H9 (cell line): ENCODE measurements at regions not wholly inside any gene's neighbourhood (a gene's known extent, or its start where the extent isn't known, plus 50 kb on each side); places are given as distances from the start of the nearest gene placed in this dataset.

Experiments
- DNase-seq: peaks from one replicate; pipeline ENCODE4 v3.0.0-alpha.2; 2017
- H2AFZ ChIP-seq: one replicate; pipeline ENCODE4 v1.6.1; 2013; ENCODE audit warnings: mild to moderate bottlenecking, low read length, control low read depth, moderate library complexity
- H2AK5ac ChIP-seq: 2 replicates; pipeline ENCODE4 v1.6.1; 2013; ENCODE audit warnings: low read length, control low read depth, mixed read lengths; ENCODE audit not compliant: insufficient read length
- H2BK120ac ChIP-seq: one replicate; pipeline ENCODE4 v1.6.1; 2013; ENCODE audit warnings: low read depth, mild to moderate bottlenecking, low read length, control low read depth, inconsistent platforms; ENCODE audit not compliant: poor library complexity, severe bottlenecking
- H2BK12ac ChIP-seq: 2 replicates; pipeline ENCODE4 v1.6.1; 2013; ENCODE audit warnings: low read length, control low read depth, mixed read lengths, low read depth; ENCODE audit not compliant: insufficient read length
- H2BK15ac ChIP-seq: 2 replicates; pipeline ENCODE4 v1.6.1; 2013; ENCODE audit warnings: low read depth, low read length, control low read depth
- H2BK20ac ChIP-seq: one replicate; pipeline ENCODE4 v1.6.1; 2013; ENCODE audit warnings: low read depth, mild to moderate bottlenecking, low read length, control low read depth, inconsistent platforms; ENCODE audit not compliant: poor library complexity, severe bottlenecking
- H2BK5ac ChIP-seq: 2 replicates; pipeline ENCODE4 v1.6.1; 2013; ENCODE audit warnings: low read length, control low read depth, mixed read lengths; ENCODE audit not compliant: insufficient read length
- H3K14ac ChIP-seq: 2 replicates; pipeline ENCODE4 v1.6.1; 2013; ENCODE audit warnings: low read length, control low read depth; ENCODE audit not compliant: insufficient read depth
- H3K18ac ChIP-seq: 2 replicates; pipeline ENCODE4 v1.6.1; 2013; ENCODE audit warnings: low read depth, mild to moderate bottlenecking, mixed read lengths, low read length, control low read depth; ENCODE audit not compliant: insufficient read length
- H3K23ac ChIP-seq: 2 replicates; pipeline ENCODE4 v1.6.1; 2013; ENCODE audit warnings: low read length, control low read depth, mixed read lengths, low read depth; ENCODE audit not compliant: insufficient read length
- H3K23me2 ChIP-seq: 2 replicates; pipeline ENCODE4 v1.6.1; 2013; ENCODE audit warnings: low read depth, mild to moderate bottlenecking, mixed read lengths, low read length, control low read depth; ENCODE audit not compliant: insufficient read length, poor library complexity, severe bottlenecking
- H3K27ac ChIP-seq: 2 replicates; pipeline ENCODE4 v1.5.1; 2013; ENCODE audit warnings: low read length, control low read depth, mixed read lengths, low read depth; ENCODE audit not compliant: insufficient read length
- H3K27me3 ChIP-seq: 2 replicates; pipeline ENCODE4 v1.6.1; 2013; ENCODE audit warnings: low read length, control low read depth, inconsistent platforms; ENCODE audit not compliant: insufficient read depth
- H3K4ac ChIP-seq: 2 replicates; pipeline ENCODE4 v1.6.1; 2013; ENCODE audit warnings: low read depth, mild to moderate bottlenecking, control low read depth, inconsistent platforms, low read length, moderate library complexity
- H3K4me1 ChIP-seq: 2 replicates; pipeline ENCODE4 v1.6.1; 2013; ENCODE audit warnings: low read length, control low read depth, inconsistent platforms; ENCODE audit not compliant: insufficient read depth
- H3K4me2 ChIP-seq: 2 replicates; pipeline ENCODE4 v1.6.1; 2013; ENCODE audit warnings: low read length, control low read depth, mixed read lengths; ENCODE audit not compliant: insufficient read length, insufficient read depth
- H3K56ac ChIP-seq: 2 replicates; pipeline ENCODE4 v1.6.1; 2013; ENCODE audit warnings: low read depth, mild to moderate bottlenecking, mixed read lengths, low read length, control low read depth; ENCODE audit not compliant: insufficient read length
- H3K79me1 ChIP-seq: 2 replicates; pipeline ENCODE4 v1.6.1; 2013; ENCODE audit warnings: low read depth, mild to moderate bottlenecking, moderate library complexity, low read length, control low read depth, inconsistent platforms; ENCODE audit not compliant: insufficient read depth, poor library complexity, severe bottlenecking
- H3K79me2 ChIP-seq: 2 replicates; pipeline ENCODE4 v1.6.1; 2013; ENCODE audit warnings: low read length, control low read depth, inconsistent platforms; ENCODE audit not compliant: insufficient read depth
- H3K9ac ChIP-seq: 2 replicates; pipeline ENCODE4 v1.6.1; 2013; ENCODE audit warnings: low read length, control low read depth, mixed read lengths; ENCODE audit not compliant: insufficient read length; ENCODE audit errors: extremely low read depth
- H3K9me3 ChIP-seq: one replicate; pipeline ENCODE4 v1.6.1; 2013; ENCODE audit warnings: low read depth, low read length, inconsistent platforms; ENCODE audit not compliant: control insufficient read depth
- H3T11ph ChIP-seq: one replicate; pipeline ENCODE4 v1.6.1; 2013; ENCODE audit warnings: mild to moderate bottlenecking, low read length, control low read depth, inconsistent platforms
- H4K20me1 ChIP-seq: one replicate; pipeline ENCODE4 v1.6.1; 2013; ENCODE audit not compliant: control insufficient read depth, insufficient read length, insufficient read depth
- H4K5ac ChIP-seq: 2 replicates; pipeline ENCODE4 v1.6.1; 2013; ENCODE audit warnings: low read depth, mild to moderate bottlenecking, mixed read lengths, low read length, control low read depth; ENCODE audit not compliant: insufficient read length
- H4K8ac ChIP-seq: replicated peaks from 2 replicates; pipeline ENCODE4 v1.6.1; 2013; ENCODE audit warnings: low read length, control low read depth, mixed read lengths, low read depth; ENCODE audit not compliant: insufficient read length
- H4K91ac ChIP-seq: 2 replicates; pipeline ENCODE4 v1.6.1; 2013; ENCODE audit warnings: low read depth, mild to moderate bottlenecking, moderate library complexity, mixed read lengths, low read length, control low read depth; ENCODE audit not compliant: insufficient read length
- H3K27ac Mint-ChIP-seq, 3 experiments: 2 replicates in 2 of 3; 3 replicates in 1 of 3; pipeline ENCODE4 v1.8.0; 2020 to 2021; ENCODE audit warnings: mixed read lengths in 3 of 3, mild to moderate bottlenecking in 1 of 3, moderate library complexity in 1 of 3
- H3K27me3 Mint-ChIP-seq: 2 replicates; pipeline ENCODE4 v1.8.0; 2021; ENCODE audit warnings: low read depth, mild to moderate bottlenecking, moderate library complexity, mixed read lengths
- H3K36me3 Mint-ChIP-seq, 3 experiments: 2 replicates in 2 of 3; 3 replicates in 1 of 3; pipeline ENCODE4 v1.8.0; 2020 to 2021; ENCODE audit warnings: low read depth in 3 of 3, mixed read lengths in 3 of 3; ENCODE audit not compliant: insufficient read depth in 1 of 3
- H3K4me1 Mint-ChIP-seq, 2 experiments: 2 replicates each; pipeline ENCODE4 v1.8.0; 2020; ENCODE audit warnings: mixed read lengths in 2 of 2
- H3K4me3 Mint-ChIP-seq, 2 experiments: 2 replicates in 1 of 2; 3 replicates in 1 of 2; pipeline ENCODE4 v1.8.0; 2020 to 2021; ENCODE audit warnings: mild to moderate bottlenecking in 2 of 2, mixed read lengths in 2 of 2, moderate library complexity in 1 of 2
- H3K9me3 Mint-ChIP-seq, 2 experiments: 2 replicates in 1 of 2; 3 replicates in 1 of 2; pipeline ENCODE4 v1.8.0; 2020; ENCODE audit warnings: mild to moderate bottlenecking in 2 of 2, mixed read lengths in 2 of 2, moderate library complexity in 1 of 2
- WGBS: extraction: QIAGEN DNeasy Blood & Tissue Kit; methylation state at CpG from one replicate; pipeline ENCODE4 v1.1.7; 2013; ENCODE audit warnings: missing lambda C conversion rate, low lambda C conversion rate, mixed read lengths; ENCODE audit not compliant: insufficient read length; ENCODE audit errors: extremely low coverage; 5-methylcytosine and 5-hydroxymethylcytosine counted together
- TF ChIP-seq, protein P1 (sequence below): fragments of 200-600 bp; sonication (generic); conservative IDR thresholded peaks from 3 replicates; pipeline ENCODE4 v1.8.0; 2021; ENCODE audit warnings: antibody characterized with exemption, mild to moderate bottlenecking

GRCh38 chr7:137097111-137097510 lies 228.7 kb downstream of the CHRM2 start:
- Histone ChIP-seq H3K9ac (no peak overlapping the region), H3K4me2 (no peak overlapping the region), H2BK12ac (no peak overlapping the region), H3K23ac (no peak overlapping the region), H3K4ac (no peak overlapping the region), H3K4me1 (no peaks in the 10 kb centered on the region), H2BK20ac (no peak overlapping the region), H2BK120ac (no peak overlapping the region), H3K23me2 (no peaks in the 10 kb centered on the region), H2AK5ac (no peak overlapping the region), H2BK15ac (no peak overlapping the region), H3K27ac (no peak overlapping the region), H3K9me3 (no peaks in the 10 kb centered on the region), H3K79me1 (no peaks in the 10 kb centered on the region), H4K8ac (no peak overlapping the region), H3T11ph (no peak overlapping the region), H4K91ac (no peak overlapping the region), H2AFZ (no peak overlapping the region), H3K56ac (no peak overlapping the region), H3K79me2 (no peaks in the 10 kb centered on the region; the same call in 1 of the 2 replicates), H4K5ac (no peak overlapping the region), H3K14ac (no peak overlapping the region), H3K27me3 (no peaks in the 10 kb centered on the region), H4K20me1 (no peaks in the 10 kb centered on the region), H3K18ac (no peak overlapping the region), H2BK5ac (no peak overlapping the region)
- H3K4me3 Mint-ChIP-seq: no peak overlapping the region
- TF ChIP-seq, protein P1, sequence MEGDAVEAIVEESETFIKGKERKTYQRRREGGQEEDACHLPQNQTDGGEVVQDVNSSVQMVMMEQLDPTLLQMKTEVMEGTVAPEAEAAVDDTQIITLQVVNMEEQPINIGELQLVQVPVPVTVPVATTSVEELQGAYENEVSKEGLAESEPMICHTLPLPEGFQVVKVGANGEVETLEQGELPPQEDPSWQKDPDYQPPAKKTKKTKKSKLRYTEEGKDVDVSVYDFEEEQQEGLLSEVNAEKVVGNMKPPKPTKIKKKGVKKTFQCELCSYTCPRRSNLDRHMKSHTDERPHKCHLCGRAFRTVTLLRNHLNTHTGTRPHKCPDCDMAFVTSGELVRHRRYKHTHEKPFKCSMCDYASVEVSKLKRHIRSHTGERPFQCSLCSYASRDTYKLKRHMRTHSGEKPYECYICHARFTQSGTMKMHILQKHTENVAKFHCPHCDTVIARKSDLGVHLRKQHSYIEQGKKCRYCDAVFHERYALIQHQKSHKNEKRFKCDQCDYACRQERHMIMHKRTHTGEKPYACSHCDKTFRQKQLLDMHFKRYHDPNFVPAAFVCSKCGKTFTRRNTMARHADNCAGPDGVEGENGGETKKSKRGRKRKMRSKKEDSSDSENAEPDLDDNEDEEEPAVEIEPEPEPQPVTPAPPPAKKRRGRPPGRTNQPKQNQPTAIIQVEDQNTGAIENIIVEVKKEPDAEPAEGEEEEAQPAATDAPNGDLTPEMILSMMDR: no peak
- H3K36me3 Mint-ChIP-seq: no peaks in the 10 kb centered on the region
- no peaks in the 10 kb centered on the region for H3K9me3 Mint-ChIP-seq
- H3K27ac Mint-ChIP-seq: no peak overlapping the region
- no CpG with 5 or more reads among the region's 1 CpG for WGBS
- peaks cover 9 to 14% of the 10 kb centered on the region in 2 experiments for H3K4me1 Mint-ChIP-seq
- H3K27me3 Mint-ChIP-seq: peaks cover 1% of the 10 kb centered on the region; the same call in 1 of the 2 replicates
- DNase-seq: no peak
